ENCODE measurements at regions not wholly inside any gene's neighbourhood (a gene's known extent, or its start where the extent isn't known, plus 50 kb on each side); places are given as distances from the start of the nearest gene placed in this dataset.

DNA sequence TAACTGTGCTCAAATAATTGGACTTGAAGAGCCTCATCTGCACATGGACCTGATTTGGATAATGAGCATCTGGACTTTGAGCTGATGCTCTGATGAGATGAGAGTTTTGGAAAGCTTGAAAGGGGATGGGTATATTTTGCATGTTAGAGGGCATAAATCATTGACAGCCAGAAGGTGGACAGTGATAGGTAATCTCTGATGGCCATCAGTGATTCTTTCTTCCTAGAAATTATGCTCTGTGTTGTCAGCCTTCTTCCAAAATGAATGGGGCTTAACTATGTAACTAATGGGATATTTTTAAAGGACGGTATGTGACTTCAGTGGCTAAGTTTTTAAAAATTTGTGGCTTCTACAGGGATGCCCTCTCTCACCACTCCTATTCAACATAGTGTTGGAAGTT, 334.0 kb downstream of the PTTG2 start:
- WGBS, 2 experiments (ENCODE audit: extremely low coverage in 2 of 2, insufficient read length in 1 of 2) = no CpG with 5 or more reads among the region's 1 CpG
- Histone ChIP-seq H3K18ac (ENCODE audit: low read depth, low read length) (no peak overlapping the region), H2BK15ac (ENCODE audit: low read depth, low read length) (no peak overlapping the region), H4K91ac (ENCODE audit: insufficient read depth, low read depth, low read length) (no peak overlapping the region), H3K4ac (ENCODE audit: low read depth, low read length) (no peak overlapping the region), H2BK20ac (ENCODE audit: low read depth, low read length) (no peak overlapping the region), H4K8ac (ENCODE audit: low read depth in 2 of 2, low read length in 2 of 2) (no peak overlapping the region), H2BK5ac (ENCODE audit: low read depth, low read length, poor library complexity, severe bottlenecking) (no peak overlapping the region), H3K9ac (ENCODE audit: low read depth, low read length) (no peak overlapping the region), H3K79me1 (ENCODE audit: low read depth in 1 of 2, low read length in 2 of 2) (no peaks in the 10 kb centered on the region), H3K4me2 (ENCODE audit: low read depth, low read length) (no peak overlapping the region), H2AFZ (replicated peaks; ENCODE audit: low read length, poor library complexity) (no peak overlapping the region), H2BK120ac (ENCODE audit: low read depth, low read length) (no peak overlapping the region), H2AK9ac (replicated peaks; ENCODE audit: low read depth, low read length, poor library complexity) (no peak overlapping the region), H4K5ac (ENCODE audit: low read depth, low read length) (no peak overlapping the region), H4K20me1 (ENCODE audit: insufficient read depth, low read length) (no peaks in the 10 kb centered on the region), H3K27ac (ENCODE audit: insufficient read depth, low read length) (no peak overlapping the region), H3K56ac (ENCODE audit: extremely low read depth, insufficient read depth, low read length) (no peak overlapping the region), H3K4me3 (ENCODE audit: insufficient read depth, low read depth, low read length) (no peak overlapping the region), H3K9me3 (ENCODE audit: control insufficient read depth, insufficient read depth, low read length) (peaks cover 5% of the 10 kb centered on the region), H3K36me3 (ENCODE audit: control insufficient read depth, insufficient read depth, low read length) (no peaks in the 10 kb centered on the region), H3K27me3 (ENCODE audit: control insufficient read depth, insufficient read depth, low read length) (no peaks in the 10 kb centered on the region), H3K4me1 (ENCODE audit: control insufficient read depth, insufficient read depth, low read length) (no peaks in the 10 kb centered on the region; the same call in 1 of the 2 replicates), H3K23ac (ENCODE audit: low read depth, low read length) (no peak overlapping the region), H3K14ac (replicated peaks; ENCODE audit: low read depth, low read length) (no peak overlapping the region), H3K9me1 (ENCODE audit: insufficient read depth, low read length) (no peaks in the 10 kb centered on the region), H2AK5ac (ENCODE audit: low read depth, low read length) (no peak overlapping the region)
- intact Hi-C loops (cut with micrococcal nuclease) = no loop called here
- CTCF ChIA-PET = no interaction called here
- dilution Hi-C loops (cut with HindIII; ENCODE audit: low sequenced_read_pairs, unreplicated experiment) = no loop called here
- no peak for TF ChIP-seq POLR2A (IDR thresholded peaks at IDR 0.05; ENCODE audit: low read depth, low read length)
- no peak for TF ChIP-seq NFE2L2 (IDR thresholded peaks at IDR 0.05; ENCODE audit: low read depth, low read length)
- no peak for TF ChIP-seq SMC3 (IDR thresholded peaks at IDR 0.05; ENCODE audit: low read depth, low read length)
- TF ChIP-seq MXI1 (IDR thresholded peaks at IDR 0.05; ENCODE audit: borderline replicate concordance, low read depth, low read length) = no peak
- TF ChIP-seq, protein P1, sequence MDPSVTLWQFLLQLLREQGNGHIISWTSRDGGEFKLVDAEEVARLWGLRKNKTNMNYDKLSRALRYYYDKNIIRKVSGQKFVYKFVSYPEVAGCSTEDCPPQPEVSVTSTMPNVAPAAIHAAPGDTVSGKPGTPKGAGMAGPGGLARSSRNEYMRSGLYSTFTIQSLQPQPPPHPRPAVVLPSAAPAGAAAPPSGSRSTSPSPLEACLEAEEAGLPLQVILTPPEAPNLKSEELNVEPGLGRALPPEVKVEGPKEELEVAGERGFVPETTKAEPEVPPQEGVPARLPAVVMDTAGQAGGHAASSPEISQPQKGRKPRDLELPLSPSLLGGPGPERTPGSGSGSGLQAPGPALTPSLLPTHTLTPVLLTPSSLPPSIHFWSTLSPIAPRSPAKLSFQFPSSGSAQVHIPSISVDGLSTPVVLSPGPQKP (IDR thresholded peaks at IDR 0.05; ENCODE audit: borderline replicate concordance, low read depth, low read length) = no peak
- TF ChIP-seq MAFK (IDR thresholded peaks at IDR 0.05; ENCODE audit: low read depth, low read length) = no peak
- TF ChIP-seq RCOR1 (IDR thresholded peaks at IDR 0.05; ENCODE audit: insufficient replicate concordance, low read length) = no peak
- TF ChIP-seq CHD1 (IDR thresholded peaks at IDR 0.05; ENCODE audit: low read depth, low read length) = no peak
- no peak for TF ChIP-seq MAZ (IDR thresholded peaks at IDR 0.05; ENCODE audit: borderline replicate concordance, low read depth, low read length)
- TF ChIP-seq FOS (IDR thresholded peaks at IDR 0.05; ENCODE audit: low read depth, low read length) = no peak
- TF ChIP-seq RFX5 (IDR thresholded peaks at IDR 0.05; ENCODE audit: low read depth, low read length) = no peak
- TF ChIP-seq, protein P2, sequence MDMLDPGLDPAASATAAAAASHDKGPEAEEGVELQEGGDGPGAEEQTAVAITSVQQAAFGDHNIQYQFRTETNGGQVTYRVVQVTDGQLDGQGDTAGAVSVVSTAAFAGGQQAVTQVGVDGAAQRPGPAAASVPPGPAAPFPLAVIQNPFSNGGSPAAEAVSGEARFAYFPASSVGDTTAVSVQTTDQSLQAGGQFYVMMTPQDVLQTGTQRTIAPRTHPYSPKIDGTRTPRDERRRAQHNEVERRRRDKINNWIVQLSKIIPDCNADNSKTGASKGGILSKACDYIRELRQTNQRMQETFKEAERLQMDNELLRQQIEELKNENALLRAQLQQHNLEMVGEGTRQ (IDR thresholded peaks at IDR 0.05; ENCODE audit: low read depth, low read length) = no peak
- TF ChIP-seq RAD21 (IDR thresholded peaks at IDR 0.05; ENCODE audit: low read length) = no peak
- TF ChIP-seq, protein P3, sequence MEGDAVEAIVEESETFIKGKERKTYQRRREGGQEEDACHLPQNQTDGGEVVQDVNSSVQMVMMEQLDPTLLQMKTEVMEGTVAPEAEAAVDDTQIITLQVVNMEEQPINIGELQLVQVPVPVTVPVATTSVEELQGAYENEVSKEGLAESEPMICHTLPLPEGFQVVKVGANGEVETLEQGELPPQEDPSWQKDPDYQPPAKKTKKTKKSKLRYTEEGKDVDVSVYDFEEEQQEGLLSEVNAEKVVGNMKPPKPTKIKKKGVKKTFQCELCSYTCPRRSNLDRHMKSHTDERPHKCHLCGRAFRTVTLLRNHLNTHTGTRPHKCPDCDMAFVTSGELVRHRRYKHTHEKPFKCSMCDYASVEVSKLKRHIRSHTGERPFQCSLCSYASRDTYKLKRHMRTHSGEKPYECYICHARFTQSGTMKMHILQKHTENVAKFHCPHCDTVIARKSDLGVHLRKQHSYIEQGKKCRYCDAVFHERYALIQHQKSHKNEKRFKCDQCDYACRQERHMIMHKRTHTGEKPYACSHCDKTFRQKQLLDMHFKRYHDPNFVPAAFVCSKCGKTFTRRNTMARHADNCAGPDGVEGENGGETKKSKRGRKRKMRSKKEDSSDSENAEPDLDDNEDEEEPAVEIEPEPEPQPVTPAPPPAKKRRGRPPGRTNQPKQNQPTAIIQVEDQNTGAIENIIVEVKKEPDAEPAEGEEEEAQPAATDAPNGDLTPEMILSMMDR (conservative IDR thresholded peaks at IDR 0.05; ENCODE audit: low read depth, low read length) = no peak
- TF ChIP-seq CEBPB (IDR thresholded peaks at IDR 0.05; ENCODE audit: low read depth, low read length) = no peak
- no peak for TF ChIP-seq BHLHE40 (IDR thresholded peaks at IDR 0.05; ENCODE audit: low read depth, low read length)
- no peak for DNase-seq
- POLR2A ChIA-PET (ENCODE audit: unreplicated experiment) = no interaction called here
- no peak for ATAC-seq (ENCODE audit: low read depth)
- in situ Hi-C loops (cut with MboI; ENCODE audit: low sequenced_read_pairs) = no loop called here
- no TSS peak for BruUV-seq (replicated peaks)

Measured in IMR-90 (cell line).